Caco-2 (cell line): ENCODE measurements at regions not wholly inside any gene's neighbourhood (a gene's known extent, or its start where the extent isn't known, plus 50 kb on each side); places are given as distances from the start of the nearest gene placed in this dataset.

Experiments used
- BruUV-seq: library from RNA; stranded (reverse); fragments of 400-500 nt; replicated peaks from 2 replicates; lab custom pipeline; 2021; lab: Mats Ljungman, UMichigan
- CTCF ChIA-PET: fragments of 300-600 bp; sonication (Branson Sonifier 250); formaldehyde crosslinking; loops from one replicate; lab custom pipeline; 2022; ENCODE audit warnings: antibody characterized with exemption; lab: Charles Lee
- POLR2A ChIA-PET: fragments of 300-600 bp; sonication (Branson Sonifier 250); formaldehyde crosslinking; loops from one replicate; lab custom pipeline; 2022; ENCODE audit warnings: antibody characterized with exemption; lab: Charles Lee
- DNase-seq, 2 experiments: peaks; one replicate each; pipeline versions ENCODE4 v3.0.0 to v3.0.0-alpha.2; 2020 to 2022
- H3K27me3 ChIP-seq: replicated peaks from 2 replicates; pipeline ENCODE4 v1.6.0; 2011; ENCODE audit warnings: low read length; ENCODE audit not compliant: control insufficient read depth, insufficient read depth
- H3K36me3 ChIP-seq: 2 replicates; pipeline ENCODE4 v1.5.1; 2011; ENCODE audit warnings: low read length; ENCODE audit not compliant: control insufficient read depth, insufficient read depth
- H3K4me1 ChIP-seq: fragments of 250-450 bp; sonication (Bioruptor Pico); 2 replicates; pipeline ENCODE4 v1.5.1; 2020; ENCODE audit warnings: mild to moderate bottlenecking
- H3K4me3 ChIP-seq: 2 replicates; pipeline ENCODE4 v1.5.1; 2011; ENCODE audit warnings: low read depth, mild to moderate bottlenecking, control low read depth, low read length
- H3K9me3 ChIP-seq: fragments of 250-450 bp; sonication (Bioruptor Pico); 2 replicates; pipeline ENCODE4 v1.5.1; 2020; ENCODE audit warnings: mild to moderate bottlenecking, moderate library complexity
- H3K27ac Mint-ChIP-seq: one replicate; pipeline ENCODE4 v1.8.0; 2022; ENCODE audit warnings: mixed read lengths; ENCODE audit not compliant: unreplicated experiment
- H3K27me3 Mint-ChIP-seq: one replicate; pipeline ENCODE4 v1.8.0; 2022; ENCODE audit warnings: mixed read lengths; ENCODE audit not compliant: insufficient read depth, unreplicated experiment
- H3K36me3 Mint-ChIP-seq: one replicate; pipeline ENCODE4 v1.8.0; 2022; ENCODE audit warnings: mild to moderate bottlenecking, mixed read lengths; ENCODE audit not compliant: insufficient read depth, unreplicated experiment
- H3K4me1 Mint-ChIP-seq: one replicate; pipeline ENCODE4 v1.8.0; 2022; ENCODE audit warnings: low read depth, mixed read lengths; ENCODE audit not compliant: unreplicated experiment
- H3K4me3 Mint-ChIP-seq: one replicate; pipeline ENCODE4 v1.8.0; 2022; ENCODE audit warnings: mild to moderate bottlenecking, moderate library complexity, mixed read lengths; ENCODE audit not compliant: unreplicated experiment
- H3K9me3 Mint-ChIP-seq: one replicate; pipeline ENCODE4 v1.8.0; 2022; ENCODE audit warnings: mixed read lengths; ENCODE audit not compliant: unreplicated experiment
- intact Hi-C: fragments of 100-400 bp; cut with micrococcal nuclease; formaldehyde crosslinking; loops from one replicate; pipeline ENCODE4 v1.10.0; 2022; ENCODE audit not compliant: unreplicated experiment
- TF ChIP-seq, protein P1 (sequence below), 2 experiments: fragments of 200-600 bp in 1 of 2; IDR thresholded peaks; 1 replicate in 1 of 2; 2 replicates in 1 of 2; pipeline versions ENCODE4 v1.5.1 to v1.8.0; 2011 to 2022; ENCODE audit warnings: antibody characterized with exemption in 1 of 2, control low read depth in 1 of 2, inconsistent platforms in 1 of 2, low read depth in 1 of 2, low read length in 1 of 2, mild to moderate bottlenecking in 1 of 2, moderate library complexity in 1 of 2; ENCODE audit not compliant: insufficient read depth in 1 of 2, severe bottlenecking in 1 of 2, unreplicated experiment in 1 of 2

DNA sequence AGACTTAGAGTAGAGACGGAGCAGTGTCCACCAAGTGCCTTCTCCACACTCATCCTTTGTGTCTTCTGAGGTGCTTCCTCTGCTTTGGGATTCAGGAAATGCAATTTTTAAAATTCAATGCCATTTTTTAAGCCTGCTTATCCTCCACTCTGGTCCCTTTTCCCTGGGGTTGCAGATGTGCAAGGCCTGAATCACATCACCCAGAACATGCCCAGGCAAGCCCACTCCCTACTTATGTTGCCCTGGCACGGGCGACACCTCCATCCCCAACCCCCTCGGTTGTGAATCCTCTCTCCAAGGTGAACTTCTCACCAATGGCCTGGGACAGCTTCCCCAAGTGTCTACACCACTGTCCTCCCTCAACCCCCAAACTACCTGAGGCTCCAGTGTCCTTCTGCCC is 116.2 kb downstream of the C17orf67 start:
- Histone ChIP-seq H3K36me3 (no peaks in the 10 kb centered on the region), H3K4me1 (no peaks in the 10 kb centered on the region), H3K4me3 (no peak overlapping the region), H3K27me3 (peaks cover 3% of the 10 kb centered on the region), H3K9me3 (no peaks in the 10 kb centered on the region)
- intact Hi-C loops = loop anchor here (2.0 kb wide), 1 partner anchor 63 kb away; no protein-coding TSS in a partner anchor
- no TSS peak for BruUV-seq
- no peak overlapping the region for H3K4me3 Mint-ChIP-seq
- H3K27me3 Mint-ChIP-seq = peaks cover 13% of the 10 kb centered on the region
- no peaks in the 10 kb centered on the region for H3K36me3 Mint-ChIP-seq
- TF ChIP-seq, protein P1, sequence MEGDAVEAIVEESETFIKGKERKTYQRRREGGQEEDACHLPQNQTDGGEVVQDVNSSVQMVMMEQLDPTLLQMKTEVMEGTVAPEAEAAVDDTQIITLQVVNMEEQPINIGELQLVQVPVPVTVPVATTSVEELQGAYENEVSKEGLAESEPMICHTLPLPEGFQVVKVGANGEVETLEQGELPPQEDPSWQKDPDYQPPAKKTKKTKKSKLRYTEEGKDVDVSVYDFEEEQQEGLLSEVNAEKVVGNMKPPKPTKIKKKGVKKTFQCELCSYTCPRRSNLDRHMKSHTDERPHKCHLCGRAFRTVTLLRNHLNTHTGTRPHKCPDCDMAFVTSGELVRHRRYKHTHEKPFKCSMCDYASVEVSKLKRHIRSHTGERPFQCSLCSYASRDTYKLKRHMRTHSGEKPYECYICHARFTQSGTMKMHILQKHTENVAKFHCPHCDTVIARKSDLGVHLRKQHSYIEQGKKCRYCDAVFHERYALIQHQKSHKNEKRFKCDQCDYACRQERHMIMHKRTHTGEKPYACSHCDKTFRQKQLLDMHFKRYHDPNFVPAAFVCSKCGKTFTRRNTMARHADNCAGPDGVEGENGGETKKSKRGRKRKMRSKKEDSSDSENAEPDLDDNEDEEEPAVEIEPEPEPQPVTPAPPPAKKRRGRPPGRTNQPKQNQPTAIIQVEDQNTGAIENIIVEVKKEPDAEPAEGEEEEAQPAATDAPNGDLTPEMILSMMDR (IDR thresholded peaks at IDR 0.05; ENCODE audit: insufficient read depth in 1 of 2, low read depth in 1 of 2, low read length in 1 of 2, severe bottlenecking in 1 of 2, unreplicated experiment in 1 of 2) = no peak
- no peaks in the 10 kb centered on the region for H3K4me1 Mint-ChIP-seq
- no peak for DNase-seq
- no peaks in the 10 kb centered on the region for H3K9me3 Mint-ChIP-seq
- CTCF ChIA-PET = interaction anchor here (2.5 kb wide), 1 partner anchor 125 kb away, joined by 57 read pairs; the partner anchor contains the start of gene NOG
- H3K27ac Mint-ChIP-seq = no peak overlapping the region
- POLR2A ChIA-PET = no interaction called here

DNA sequence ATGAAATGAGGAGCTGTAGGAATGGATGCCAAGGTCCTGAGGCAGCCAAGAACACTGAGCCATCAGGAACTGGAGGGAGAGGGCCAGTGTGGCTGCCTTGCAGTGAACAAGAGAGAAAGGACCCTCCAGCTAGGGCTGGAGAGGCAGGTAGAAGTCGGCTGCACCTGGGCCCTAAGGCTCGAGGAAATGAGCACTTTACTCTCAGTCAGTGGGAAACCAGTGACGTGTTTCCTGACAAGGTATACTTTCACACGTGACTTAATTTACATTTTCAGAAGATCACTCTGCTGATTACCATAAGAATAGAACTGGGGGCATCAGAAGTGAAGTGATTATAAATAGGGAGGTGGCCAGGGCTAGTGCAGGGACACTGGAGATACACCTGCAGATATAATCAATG is 115.2 kb downstream of the C17orf67 start:
- ChIA-PET CTCF (interaction anchor here (0.6 kb wide), 1 partner anchor 124 kb away, joined by 3 read pairs; no protein-coding TSS in a partner anchor), POLR2A (no interaction called here)
- H3K27ac Mint-ChIP-seq = no peak overlapping the region
- TF ChIP-seq, protein P1 (IDR thresholded peaks at IDR 0.05; ENCODE audit: insufficient read depth in 1 of 2, low read depth in 1 of 2, low read length in 1 of 2, severe bottlenecking in 1 of 2, unreplicated experiment in 1 of 2) = no peak
- H3K4me3 ChIP-seq = no peak overlapping the region
- no peaks in the 10 kb centered on the region for H3K9me3 ChIP-seq
- H3K4me3 Mint-ChIP-seq = no peak overlapping the region
- no peaks in the 10 kb centered on the region for H3K36me3 ChIP-seq
- peaks cover 13% of the 10 kb centered on the region for H3K27me3 Mint-ChIP-seq
- no TSS peak for BruUV-seq
- H3K27me3 ChIP-seq = peaks cover 3% of the 10 kb centered on the region
- H3K4me1 ChIP-seq = no peaks in the 10 kb centered on the region
- no peaks in the 10 kb centered on the region for H3K36me3 Mint-ChIP-seq
- no peak for DNase-seq
- no peaks in the 10 kb centered on the region for H3K4me1 Mint-ChIP-seq
- intact Hi-C loops = no loop called here
- H3K9me3 Mint-ChIP-seq = no peaks in the 10 kb centered on the region

DNA sequence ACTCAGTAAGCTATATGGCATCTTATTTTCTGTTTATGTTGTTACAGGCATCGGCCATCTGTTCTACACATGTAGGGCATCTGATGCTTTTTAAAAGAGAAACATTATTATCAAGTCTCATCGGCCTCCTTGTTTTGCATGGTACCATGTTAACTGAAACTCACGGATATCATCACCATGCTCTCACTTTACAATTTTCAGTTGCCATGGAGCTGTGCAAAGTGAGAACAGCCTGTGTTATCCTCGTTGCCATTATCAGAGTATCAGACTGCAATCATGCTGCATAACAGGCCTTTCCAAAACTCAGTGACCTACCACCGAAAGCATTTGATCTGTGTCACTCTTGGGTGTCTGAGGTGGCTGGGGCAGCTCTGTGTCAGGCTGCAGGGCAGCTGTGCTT is 110.3 kb downstream of the C17orf67 start:
- Histone ChIP-seq H3K4me1 (no peaks in the 10 kb centered on the region), H3K27me3 (peaks cover 2% of the 10 kb centered on the region), H3K4me3 (no peak overlapping the region), H3K36me3 (no peaks in the 10 kb centered on the region), H3K9me3 (no peaks in the 10 kb centered on the region)
- peaks cover 25% of the 10 kb centered on the region for H3K27me3 Mint-ChIP-seq
- no TSS peak for BruUV-seq
- no peaks in the 10 kb centered on the region for H3K4me1 Mint-ChIP-seq
- CTCF ChIA-PET = no interaction called here
- no peaks in the 10 kb centered on the region for H3K9me3 Mint-ChIP-seq
- TF ChIP-seq, protein P1 (IDR thresholded peaks at IDR 0.05; ENCODE audit: insufficient read depth in 1 of 2, low read depth in 1 of 2, low read length in 1 of 2, severe bottlenecking in 1 of 2, unreplicated experiment in 1 of 2) = no peak
- H3K4me3 Mint-ChIP-seq = no peak overlapping the region
- intact Hi-C loops = no loop called here
- DNase-seq = no peak
- no peak overlapping the region for H3K27ac Mint-ChIP-seq
- no peaks in the 10 kb centered on the region for H3K36me3 Mint-ChIP-seq
- POLR2A ChIA-PET = no interaction called here
